Suprapubic skin (tissue), 3 donors: ENCODE measurements at regions not wholly inside any gene's neighbourhood (a gene's known extent, or its start where the extent isn't known, plus 50 kb on each side); places are given as distances from the start of the nearest gene placed in this dataset.

Experiments used
- CTCF ChIP-seq, 2 donors: fragments of 200-600 bp in 1 of 2; fragments of 450-650 bp in 1 of 2; sonication (generic) in 1 of 2; IDR thresholded peaks; one replicate each; pipeline ENCODE4 v1.5.1; 2016 to 2019; ENCODE audit warnings: antibody characterized with exemption in 2 of 2, mild to moderate bottlenecking in 1 of 2, moderate library complexity in 1 of 2
- POLR2A ChIP-seq, 2 donors: fragments of 450-650 bp; IDR thresholded peaks; one replicate each; pipeline ENCODE4 v1.6.1; 2017; ENCODE audit warnings: antibody characterized with exemption in 2 of 2, mild to moderate bottlenecking in 2 of 2, moderate library complexity in 2 of 2

GRCh38 chr11:88418508-88418907, 81.0 kb upstream of the CTSC start:
- no peak for TF ChIP-seq CTCF (IDR thresholded peaks at IDR 0.05)
- no peak for TF ChIP-seq POLR2A (IDR thresholded peaks at IDR 0.05)
